ENCODE measurements at regions not wholly inside any gene's neighbourhood (a gene's known extent, or its start where the extent isn't known, plus 50 kb on each side); places are given as distances from the start of the nearest gene placed in this dataset.
A peak's percentile ranks its signal among the peaks of the same experiment; 100 is the strongest.

DNA sequence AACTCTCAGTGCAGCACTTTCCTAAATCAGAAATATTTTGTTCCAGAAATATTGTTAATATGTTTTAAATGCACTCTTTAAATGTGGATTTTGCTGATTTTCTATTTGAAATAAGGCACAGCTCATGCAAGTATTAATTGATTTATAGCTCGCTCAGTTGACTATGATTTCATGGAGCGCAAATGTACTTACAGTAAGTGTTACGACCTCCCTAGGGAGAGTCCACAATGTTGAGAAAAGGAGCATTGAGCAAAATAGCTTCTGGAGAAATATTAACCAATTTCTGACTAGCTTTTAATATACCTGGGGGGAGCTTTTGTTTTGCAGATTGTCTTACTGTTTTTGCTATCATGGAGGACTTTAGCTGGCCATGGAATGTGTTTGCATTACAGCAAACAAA is 1687.5 kb downstream of the STIM2 start:
- FAIRE-seq (no peak), DNase-seq (ENCODE audit: low spot score) (no peak)

DNA sequence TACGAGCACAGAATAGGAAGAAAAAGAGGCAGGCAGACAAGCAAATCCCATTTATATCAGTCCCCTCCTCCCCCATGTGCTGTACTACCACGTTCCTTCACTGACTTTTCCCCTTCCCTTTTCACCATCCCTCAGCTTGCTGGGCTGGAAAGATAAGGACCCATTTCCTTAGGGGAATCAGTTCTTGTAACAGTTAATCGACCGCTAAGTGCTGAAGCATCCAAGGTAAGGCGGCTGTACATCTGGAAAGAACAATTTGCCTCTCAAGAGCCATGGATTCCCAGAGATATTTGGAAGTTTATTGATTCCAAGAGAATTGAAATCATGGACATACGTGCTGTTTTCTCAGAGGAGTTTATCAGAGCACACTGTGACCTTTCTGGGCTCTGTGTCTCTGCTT is 1688.0 kb downstream of the STIM2 start:
- DNase-seq (ENCODE audit: low spot score) (no peak), FAIRE-seq (no peak)

DNA sequence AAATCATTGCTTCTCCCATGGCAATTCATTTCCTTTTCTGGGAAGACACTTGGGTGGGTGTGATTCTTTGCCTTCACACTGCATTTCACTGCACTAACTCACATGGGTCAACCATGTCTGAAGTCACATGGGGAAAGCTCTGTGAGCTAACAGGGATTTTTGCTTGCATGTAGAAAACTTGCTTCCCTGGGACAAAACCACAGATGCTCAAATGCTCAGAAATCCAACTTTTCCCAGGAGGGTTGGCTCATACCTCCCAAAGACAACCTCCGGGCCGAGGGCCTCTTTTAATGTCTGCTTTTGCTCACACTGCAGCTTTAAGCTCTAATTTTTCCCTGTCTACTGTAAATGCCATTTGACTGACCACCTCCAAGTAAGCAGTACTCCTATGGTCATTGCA is 1695.2 kb downstream of the STIM2 start:
- FAIRE-seq (no peak), DNase-seq (ENCODE audit: low spot score) (no peak)

DNA sequence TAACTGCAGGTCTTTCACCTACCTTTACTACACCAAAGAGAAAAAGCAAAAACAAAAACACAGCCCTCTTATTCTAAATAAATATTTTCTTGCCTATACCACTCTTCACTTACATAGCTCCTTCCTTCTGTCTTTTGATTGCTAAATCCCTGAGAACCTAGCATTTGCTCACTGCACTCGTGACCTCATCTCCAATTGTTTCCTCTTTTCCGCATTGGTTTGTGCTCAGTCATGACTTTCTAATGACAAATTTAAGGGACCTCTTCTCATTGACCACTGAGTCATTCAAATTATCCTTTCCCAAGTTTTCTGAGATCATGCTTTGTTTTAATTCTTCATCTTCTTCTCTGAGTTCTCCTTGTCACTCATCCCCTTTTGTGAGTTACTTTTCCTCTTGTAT is 1697.1 kb downstream of the STIM2 start:
- FAIRE-seq (no peak), DNase-seq (ENCODE audit: low spot score) (no peak)

DNA sequence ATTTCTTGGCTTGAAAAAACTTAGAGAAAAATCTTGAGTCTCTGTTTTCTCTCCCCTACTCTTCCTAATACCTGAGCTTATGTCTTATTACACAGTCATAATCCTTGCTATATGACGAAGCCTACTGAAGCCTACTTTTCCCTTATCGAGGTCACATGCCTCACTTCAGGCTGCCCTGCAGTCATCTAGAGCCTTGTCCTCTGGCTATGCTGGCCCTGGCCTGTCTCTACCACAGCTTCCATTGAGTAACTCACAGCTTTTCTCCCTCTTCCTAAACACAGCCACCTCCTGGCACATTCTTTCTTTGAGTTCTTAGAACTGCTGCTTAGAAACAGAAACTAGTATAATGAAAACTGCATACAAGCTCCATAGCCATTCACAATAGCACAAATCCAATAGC is 1698.3 kb downstream of the STIM2 start:
- DNase-seq (ENCODE audit: low spot score) (no peak), FAIRE-seq (no peak)

DNA sequence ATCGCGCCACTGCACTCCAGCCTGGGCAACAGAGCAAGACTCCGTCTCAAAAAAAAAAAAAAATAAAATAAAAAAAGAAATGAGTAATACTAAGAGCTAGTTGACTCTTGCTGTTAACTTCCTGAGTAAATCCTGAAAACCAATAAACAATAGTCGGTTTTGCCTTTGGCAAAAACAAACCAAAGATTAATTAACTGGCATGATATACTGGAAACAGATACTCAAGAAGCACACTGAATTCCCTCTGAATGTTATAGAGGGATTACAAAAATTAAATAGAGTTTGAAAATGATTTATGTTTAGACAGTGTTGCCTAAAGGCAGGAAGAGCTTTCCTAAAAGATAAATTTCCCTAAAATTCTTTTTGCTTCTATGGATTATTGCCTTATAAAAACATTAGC is 1702.3 kb downstream of the STIM2 start:
- DNase-seq (ENCODE audit: low spot score): no peak
- FAIRE-seq: no peak

DNA sequence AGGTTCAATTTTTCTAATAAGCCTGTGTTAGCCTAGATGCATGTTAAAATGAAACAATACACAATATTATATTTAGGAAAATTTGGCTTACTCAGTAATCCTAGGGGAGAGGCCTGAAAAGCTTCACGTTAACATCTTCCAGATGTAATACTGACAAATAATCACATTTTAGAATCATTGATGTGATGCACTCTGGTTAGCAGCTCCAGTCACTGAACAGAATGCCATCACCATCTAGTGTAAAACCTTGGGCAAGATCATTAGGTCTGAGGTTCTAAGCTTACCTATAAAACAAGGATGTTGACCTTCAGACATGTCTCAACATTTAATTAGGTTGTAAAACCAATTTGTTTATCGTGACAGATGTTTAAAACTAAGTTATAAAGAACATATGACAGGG is 1704.8 kb downstream of the STIM2 start:
- no peak for FAIRE-seq
- DNase-seq (ENCODE audit: low spot score): no peak

DNA sequence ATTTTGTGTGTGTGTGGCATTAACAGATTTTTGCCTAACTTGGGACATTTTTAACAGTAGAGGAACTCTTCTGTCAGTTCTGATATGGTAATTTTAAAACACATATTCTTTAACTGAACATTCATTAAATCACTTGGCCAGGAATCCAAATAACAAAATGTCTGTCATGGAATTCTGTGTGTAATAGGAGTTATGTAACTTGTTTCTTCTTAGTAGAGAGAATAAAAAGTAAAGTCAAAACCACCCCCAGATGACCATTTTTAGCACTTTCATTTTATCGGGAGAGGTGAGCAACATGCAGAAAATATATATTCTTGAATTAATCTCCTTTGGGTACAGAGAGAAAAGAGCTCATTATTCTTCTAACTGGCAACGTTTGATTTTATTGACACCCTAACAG is 1740.3 kb downstream of the STIM2 start:
- FAIRE-seq (no peak), DNase-seq (ENCODE audit: low spot score) (no peak)

DNA sequence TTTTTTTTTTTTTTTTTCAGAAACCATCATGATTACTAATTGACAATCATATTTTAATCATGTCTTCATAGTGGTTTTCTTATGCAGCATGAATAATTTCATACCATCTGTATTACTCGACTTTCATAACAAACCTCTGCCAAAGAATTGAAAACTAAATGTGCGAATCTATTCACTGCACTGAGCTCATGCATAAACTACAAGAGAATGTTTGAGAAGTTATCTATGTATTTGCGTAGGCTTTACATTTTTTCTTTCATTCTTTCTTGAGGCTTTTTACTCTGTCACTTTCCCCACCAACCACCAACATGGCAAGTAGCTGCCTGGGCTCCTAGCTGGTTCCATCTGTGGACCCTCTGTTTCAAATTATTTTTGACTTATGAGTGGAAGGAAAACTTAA is 1761.0 kb downstream of the STIM2 start:
- FAIRE-seq (no peak), DNase-seq (ENCODE audit: low spot score) (no peak)

DNA sequence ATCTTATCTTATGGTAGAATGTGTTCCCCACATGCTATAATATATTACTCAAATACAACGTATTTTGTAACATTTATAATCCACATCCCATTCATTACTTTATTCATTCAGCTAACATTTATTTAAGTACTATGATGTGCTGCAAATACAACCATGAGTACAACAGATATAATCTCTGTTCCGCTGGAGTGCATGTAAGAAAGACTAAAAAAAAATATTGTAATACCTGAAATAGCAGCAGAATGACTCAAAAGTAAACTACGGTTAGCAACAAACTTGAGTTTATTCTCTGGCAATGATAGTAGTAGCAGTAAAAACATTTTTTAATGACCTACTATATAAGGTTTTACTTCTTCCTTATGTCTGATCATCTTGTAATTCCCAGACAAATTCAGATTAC is 1776.3 kb downstream of the STIM2 start:
- DNase-seq (ENCODE audit: low spot score) (no peak), FAIRE-seq (no peak)

DNA sequence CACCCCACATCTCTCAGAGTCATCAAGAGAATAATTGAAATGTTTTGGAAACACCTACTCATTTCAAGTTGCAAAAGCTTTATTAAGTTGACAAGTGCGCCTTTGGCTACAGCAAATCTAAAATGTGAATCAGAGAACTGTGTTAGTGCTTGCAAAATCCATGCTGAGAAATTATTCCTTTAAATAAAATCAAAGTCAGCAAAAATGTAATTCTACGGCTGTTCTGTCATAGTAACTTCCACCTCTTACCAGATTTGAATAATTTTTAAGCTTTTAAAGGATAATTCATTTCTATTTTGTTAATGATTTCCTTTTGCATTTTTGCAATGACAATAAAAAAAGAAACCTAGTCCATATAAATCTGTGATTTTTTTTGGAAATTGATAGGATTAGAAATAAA is 1779.1 kb downstream of the STIM2 start:
- FAIRE-seq: no peak
- no peak for DNase-seq (ENCODE audit: low spot score)

DNA sequence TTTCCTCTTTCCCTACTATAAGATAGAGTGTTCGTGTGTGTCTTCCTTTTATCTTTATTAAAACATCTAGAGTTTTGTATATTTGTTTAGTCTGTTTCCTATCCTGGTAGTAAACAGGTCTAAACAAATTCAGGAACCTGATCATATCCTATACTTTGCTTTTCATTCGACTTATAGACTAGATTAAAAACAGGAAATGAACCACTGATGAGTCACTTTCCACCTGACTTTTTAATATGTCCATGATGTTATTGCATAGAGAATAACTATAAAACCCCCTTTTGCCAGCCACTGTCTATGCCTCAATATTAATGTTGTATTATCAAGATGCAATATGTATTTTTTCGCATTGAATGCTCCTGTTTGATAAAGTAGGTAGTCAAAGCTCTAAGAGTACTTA is 1794.0 kb downstream of the STIM2 start:
- DNase-seq (ENCODE audit: low spot score): no peak
- FAIRE-seq: no peak

DNA sequence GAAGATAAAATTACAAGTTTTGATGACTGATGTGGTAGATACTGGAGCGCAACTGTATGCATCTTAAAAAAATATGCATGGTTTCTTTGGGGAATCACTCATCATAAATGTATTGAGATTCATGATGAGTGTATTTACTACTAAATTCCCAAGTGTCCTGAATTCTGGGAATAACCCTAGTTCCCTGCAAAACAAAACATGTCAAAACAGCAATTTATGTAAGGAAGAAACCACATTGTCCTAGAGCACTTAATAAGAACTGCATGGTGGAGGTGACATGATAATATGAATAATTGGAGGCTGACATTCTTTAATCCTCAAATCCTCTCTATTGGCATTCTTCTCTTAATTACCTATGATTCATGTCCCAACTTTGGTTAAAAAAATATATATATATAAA is 1804.7 kb downstream of the STIM2 start:
- DNase-seq (ENCODE audit: low spot score) (no peak), FAIRE-seq (no peak)

DNA sequence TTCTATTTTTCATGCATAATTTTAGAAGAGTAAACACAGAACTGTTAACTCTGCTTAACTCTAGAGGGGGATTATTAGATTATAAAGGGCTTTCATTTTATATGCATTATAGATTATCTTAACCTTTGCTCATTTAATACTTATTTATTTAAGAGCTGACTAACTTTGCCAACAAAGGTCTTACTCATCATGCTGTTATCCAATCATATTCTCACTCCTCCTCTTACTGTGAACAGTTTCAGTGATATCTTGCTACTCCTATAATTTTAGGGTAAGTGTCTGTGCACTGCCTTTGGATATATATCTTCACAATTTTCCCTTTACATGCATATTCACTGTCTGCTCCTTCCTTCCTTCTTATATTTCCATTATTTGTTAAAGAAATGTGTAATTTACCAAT is 1814.9 kb downstream of the STIM2 start:
- FAIRE-seq (no peak), DNase-seq (ENCODE audit: low spot score) (no peak)

DNA sequence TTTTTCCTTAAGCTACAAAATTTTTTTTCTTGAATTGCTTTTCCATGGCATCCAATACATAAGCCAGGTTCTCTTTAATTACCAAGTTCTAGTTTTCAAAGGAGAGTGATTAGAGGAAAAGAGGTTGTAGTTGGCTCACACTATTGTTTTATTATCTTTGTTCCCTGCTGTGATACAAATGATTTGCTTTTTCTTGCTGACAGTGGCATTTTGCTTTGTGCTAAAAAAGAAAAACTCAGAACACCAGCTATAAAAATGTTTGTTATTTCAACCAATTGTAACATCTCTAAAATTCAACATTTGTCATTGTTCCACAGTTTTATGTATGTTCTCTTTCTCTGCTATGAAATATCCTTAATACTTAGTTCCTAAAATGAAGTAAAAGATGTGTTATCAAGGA is 1817.2 kb downstream of the STIM2 start:
- FAIRE-seq (no peak), DNase-seq (ENCODE audit: low spot score) (no peak)

DNA sequence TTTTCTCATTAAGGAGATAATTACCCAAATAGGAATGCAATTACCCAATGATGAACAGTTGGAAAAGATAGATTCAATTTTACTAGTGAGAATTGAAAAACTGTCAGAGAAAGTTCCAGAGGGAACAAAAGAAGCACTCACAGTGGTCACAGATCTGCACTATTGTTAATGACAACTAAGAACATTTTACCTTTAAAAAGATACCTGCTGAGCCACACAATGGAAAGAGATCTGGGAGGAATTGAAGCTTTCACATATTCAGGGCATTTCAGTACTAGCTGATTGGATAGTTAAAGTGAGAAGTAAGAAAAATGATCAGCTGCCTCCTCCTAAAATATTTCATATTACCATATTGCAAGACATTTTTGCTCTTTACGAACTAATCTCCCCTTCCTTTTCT is 1822.2 kb downstream of the STIM2 start:
- FAIRE-seq: no peak
- no peak for DNase-seq (ENCODE audit: low spot score)

DNA sequence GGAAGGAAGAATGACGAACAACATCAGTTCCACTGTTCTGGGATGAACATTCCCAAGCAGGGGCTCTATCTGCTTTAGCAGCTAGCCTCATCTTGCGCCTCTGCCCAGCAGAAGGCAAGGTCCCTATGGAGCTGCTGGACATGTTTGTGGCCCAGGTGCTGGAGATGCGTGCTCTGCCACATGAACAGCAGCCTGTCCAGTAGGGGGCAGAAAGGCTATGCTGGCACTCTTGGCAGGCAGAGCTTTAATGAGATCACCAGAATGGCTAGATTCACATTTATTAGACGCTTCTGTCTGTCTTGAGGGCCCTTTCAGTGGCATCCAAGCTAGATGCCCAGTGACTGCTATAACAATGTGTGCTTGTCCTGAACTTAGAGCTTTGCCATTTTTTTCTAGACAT is 1826.0 kb downstream of the STIM2 start:
- DNase-seq (ENCODE audit: low spot score): peak; percentile 13

DNA sequence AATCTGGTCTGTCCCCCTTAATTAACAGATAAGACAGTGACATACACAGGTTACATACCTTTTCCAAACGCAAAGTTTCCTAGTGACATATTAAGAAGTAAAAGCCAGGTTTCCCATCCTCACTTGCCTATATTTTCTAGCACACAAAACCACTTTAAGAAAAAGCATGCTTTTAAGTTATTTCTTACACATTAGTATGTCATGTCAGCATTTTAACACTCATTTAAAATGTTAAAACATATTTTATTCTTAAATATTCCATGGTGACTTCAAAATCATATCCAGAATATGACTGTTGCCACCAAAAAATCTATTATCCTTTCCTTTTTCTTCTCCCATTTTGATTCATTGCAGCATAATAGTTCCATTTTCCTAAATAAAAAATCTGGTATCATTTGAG is 1830.2 kb downstream of the STIM2 start:
- FAIRE-seq (no peak), DNase-seq (ENCODE audit: low spot score) (no peak)

More for the DNA sequence above, 1826.0 kb downstream of the STIM2 start:
- no peak for FAIRE-seq

DNA sequence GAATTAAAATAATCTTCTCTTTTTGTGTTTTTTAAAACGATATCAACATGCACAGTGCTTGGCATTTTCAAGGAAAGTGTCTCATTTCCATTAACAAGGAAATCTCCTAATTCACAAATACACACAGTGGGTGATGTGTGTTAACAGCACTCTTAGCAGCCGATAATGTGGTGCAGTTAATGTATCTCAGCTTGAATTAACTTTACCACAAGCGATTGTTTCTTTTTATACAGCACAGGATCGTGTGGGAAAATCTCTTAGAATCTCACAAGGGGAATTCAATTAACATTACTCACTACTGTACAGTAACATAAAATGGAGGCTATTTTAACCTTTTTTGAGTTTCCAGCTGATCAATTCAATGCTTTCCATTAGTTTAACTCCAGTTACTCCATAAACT is 1841.9 kb downstream of the STIM2 start:
- no peak for DNase-seq (ENCODE audit: low spot score)
- FAIRE-seq: no peak

DNA sequence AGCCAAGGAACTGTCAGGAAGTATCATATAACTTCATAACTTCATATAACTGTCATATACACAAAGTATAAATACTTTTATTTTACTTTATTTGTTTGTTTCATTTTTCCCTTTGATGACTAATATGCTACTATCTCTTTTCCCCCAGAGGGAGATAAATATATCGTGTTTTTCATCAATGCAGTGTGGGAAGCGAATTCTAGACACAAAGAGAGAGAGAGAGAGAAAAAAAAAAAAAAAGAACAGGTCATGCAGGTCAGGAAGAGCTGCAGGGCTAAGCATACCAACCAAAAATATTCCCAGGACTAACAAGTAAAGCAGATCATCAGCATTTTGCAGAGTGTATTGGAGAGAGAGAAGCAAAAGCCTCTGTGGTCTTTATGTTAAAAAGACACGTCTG is 1849.2 kb downstream of the STIM2 start:
- FAIRE-seq (no peak), DNase-seq (ENCODE audit: low spot score) (no peak)

DNA sequence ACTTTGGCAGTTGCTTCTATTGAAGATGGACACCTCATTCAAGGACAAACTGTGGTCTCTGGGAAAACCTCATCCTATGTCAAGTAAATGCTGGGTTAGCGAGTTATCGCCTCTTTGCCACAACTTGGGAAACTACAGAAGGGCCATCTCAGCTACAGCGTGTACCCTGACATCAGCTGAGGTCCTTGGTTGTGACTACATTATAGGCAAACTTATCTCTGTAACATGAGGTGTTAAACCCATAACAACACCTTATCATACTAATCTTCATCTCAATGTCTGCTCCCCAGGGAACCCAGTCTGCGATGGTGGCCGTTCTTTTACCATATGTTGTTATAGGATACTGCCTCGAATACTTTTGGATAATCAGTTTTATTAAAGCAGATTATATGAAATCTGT is 1862.7 kb downstream of the STIM2 start:
- no peak for FAIRE-seq

DNA sequence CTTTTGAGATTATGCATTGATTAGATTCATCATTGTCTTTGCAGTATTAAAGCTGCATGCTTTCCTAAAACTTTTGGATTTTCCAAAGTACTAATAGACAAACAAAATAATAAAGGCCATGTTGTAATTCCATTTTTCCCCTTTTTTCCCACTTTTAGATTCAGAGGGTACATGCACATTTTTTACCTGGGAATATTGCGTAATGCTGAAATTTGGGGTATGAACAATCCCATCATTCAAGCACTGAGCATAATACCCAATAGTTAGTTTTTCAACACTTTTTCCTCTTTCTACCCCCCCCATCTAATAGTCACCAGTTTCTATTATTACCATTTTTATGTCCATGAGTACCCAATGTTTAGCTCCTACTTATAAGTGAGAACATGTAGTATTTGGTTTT is 1863.6 kb downstream of the STIM2 start:
- no peak for FAIRE-seq
- DNase-seq (ENCODE audit: low spot score): no peak

More for the DNA sequence above, 1862.7 kb downstream of the STIM2 start:
- DNase-seq (ENCODE audit: low spot score): no peak

DNA sequence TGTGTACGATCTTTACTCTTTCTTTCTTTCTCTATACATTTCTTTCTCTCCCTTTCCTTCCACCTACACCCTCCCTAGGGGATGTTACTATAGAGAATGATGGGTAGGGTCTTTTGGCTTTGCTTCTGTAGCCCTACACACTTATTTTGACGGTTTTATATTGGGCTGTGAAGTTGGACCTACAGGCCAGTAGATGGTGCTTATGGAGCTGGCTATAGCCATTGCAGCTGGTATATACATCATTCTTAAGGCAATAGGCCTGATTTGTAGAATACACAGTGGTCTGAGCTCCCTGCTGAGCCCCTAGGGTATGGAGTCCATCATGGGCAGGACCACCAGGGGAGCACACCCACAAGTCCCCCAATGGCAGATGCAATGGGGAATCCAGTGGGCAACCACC is 1869.7 kb downstream of the STIM2 start:
- DNase-seq (ENCODE audit: low spot score) (no peak), FAIRE-seq (no peak)

DNA sequence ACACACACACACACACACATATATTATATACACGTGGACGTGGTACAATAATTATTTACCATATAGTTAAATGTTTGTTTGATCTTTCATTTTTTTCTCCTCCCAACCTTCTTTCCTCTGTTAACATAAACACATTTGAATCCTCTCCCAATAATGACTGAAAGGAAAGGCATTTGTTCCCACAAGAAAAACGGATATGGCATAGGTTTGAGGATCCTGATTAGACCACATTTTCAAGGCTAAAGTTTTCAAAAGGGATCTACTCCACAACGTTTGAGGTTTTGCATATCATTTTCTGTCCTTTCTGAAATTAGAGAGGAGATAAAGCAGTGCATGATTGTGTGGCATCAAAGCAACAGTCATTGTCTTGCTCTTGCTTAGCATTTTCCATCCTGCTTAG is 1883.4 kb downstream of the STIM2 start:
- DNase-seq (ENCODE audit: low spot score) (no peak), FAIRE-seq (no peak)

DNA sequence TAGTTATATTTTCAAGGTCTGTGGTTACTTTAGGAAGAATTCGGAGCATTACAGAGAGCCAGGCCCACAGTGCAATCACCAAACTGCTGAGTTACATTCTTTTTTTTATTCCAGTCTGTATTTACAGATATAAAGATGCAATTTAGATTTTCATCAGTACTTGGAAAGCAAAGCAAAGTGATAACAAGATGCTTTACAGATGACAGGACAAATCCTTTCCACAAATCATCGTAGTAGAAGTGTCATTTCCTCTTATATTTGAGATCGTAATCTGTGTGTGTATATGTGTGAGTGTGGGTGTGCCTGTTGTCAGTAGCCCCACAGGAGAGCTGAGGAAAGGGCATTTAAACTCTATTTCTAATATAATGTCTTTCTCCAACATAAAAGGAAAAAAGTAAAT is 1893.7 kb downstream of the STIM2 start:
- FAIRE-seq (no peak), DNase-seq (ENCODE audit: low spot score) (no peak)

Measured in urothelium cell line (cell line).